ENCODE measurements at regions not wholly inside any gene's neighbourhood (a gene's known extent, or its start where the extent isn't known, plus 50 kb on each side); places are given as distances from the start of the nearest gene placed in this dataset.
"Not testable (repeated sequence)": the region's sequence is repeated elsewhere in the genome, so short reads cannot be mapped to it uniquely, and the experiment has no call there.

GRCh38 chr22:16352637-16353036 is 240.0 kb downstream of the CCT8L2 start:
- TF ChIP-seq CTCF (IDR thresholded peaks at IDR 0.05; ENCODE audit: borderline replicate concordance, extremely low read depth, low read length, poor library complexity, severe bottlenecking); EZH2 (IDR thresholded peaks at IDR 0.05; ENCODE audit: borderline replicate concordance, low read depth, low read length, severe bottlenecking): not testable (repeated sequence)

Measured in DND-41 (cell line).